Central memory CD8-positive, alpha-beta T cell (primary cell): ENCODE measurements at regions not wholly inside any gene's neighbourhood (a gene's known extent, or its start where the extent isn't known, plus 50 kb on each side); places are given as distances from the start of the nearest gene placed in this dataset.

Experiments used
- ATAC-seq: fragments of 150-1000 bp; cut with Tn5 transposase; replicated peaks from 2 replicates; pipeline ENCODE4 v1.10.0; 2022; ENCODE audit warnings: mild to moderate bottlenecking, moderate FRiP score, moderate number of reproducible peaks; ENCODE audit not compliant: poor library complexity, severe bottlenecking; ENCODE audit errors: extremely low read depth
- DNase-seq, 2 donors: peaks; one replicate each; pipeline ENCODE4 v3.0.0; 2021; ENCODE audit warnings: low spot score in 2 of 2
- H3K27ac Mint-ChIP-seq: one replicate; pipeline ENCODE4 v1.8.0; 2022; ENCODE audit warnings: low read depth, mild to moderate bottlenecking, moderate library complexity, mixed read lengths
- H3K27me3 Mint-ChIP-seq: one replicate; pipeline ENCODE4 v1.8.0; 2022; ENCODE audit warnings: mixed read lengths
- H3K36me3 Mint-ChIP-seq: one replicate; pipeline ENCODE4 v1.8.0; 2022; ENCODE audit warnings: mild to moderate bottlenecking, moderate library complexity, mixed read lengths; ENCODE audit not compliant: insufficient read depth
- H3K4me1 Mint-ChIP-seq: one replicate; pipeline ENCODE4 v1.8.0; 2022; ENCODE audit warnings: mixed read lengths
- H3K4me3 Mint-ChIP-seq: one replicate; pipeline ENCODE4 v1.8.0; 2022; ENCODE audit warnings: mild to moderate bottlenecking, moderate library complexity, mixed read lengths
- H3K9me3 Mint-ChIP-seq: one replicate; pipeline ENCODE4 v1.8.0; 2022; ENCODE audit warnings: mixed read lengths

GRCh38 chr13:34815526-34815925 lies 126.5 kb upstream of the NBEA start:
- DNase-seq (no peak), ATAC-seq (no peak)
- H3K4me3 Mint-ChIP-seq = no peak overlapping the region
- H3K4me1 Mint-ChIP-seq = no peaks in the 10 kb centered on the region
- no peak overlapping the region for H3K27ac Mint-ChIP-seq
- no peaks in the 10 kb centered on the region for H3K27me3 Mint-ChIP-seq
- H3K36me3 Mint-ChIP-seq = no peaks in the 10 kb centered on the region
- peaks cover 32% of the 10 kb centered on the region for H3K9me3 Mint-ChIP-seq

- no peaks in the 10 kb centered on the region for H3K4me1 Mint-ChIP-seq
- no peaks in the 10 kb centered on the region for H3K27me3 Mint-ChIP-seq
- H3K27ac Mint-ChIP-seq = no peak overlapping the region
- DNase-seq (no peak), ATAC-seq (no peak)
- H3K9me3 Mint-ChIP-seq = peaks cover 32% of the 10 kb centered on the region
- no peak overlapping the region for H3K4me3 Mint-ChIP-seq
- H3K36me3 Mint-ChIP-seq = no peaks in the 10 kb centered on the region
These were observed 125.7 kb upstream of the NBEA start for GRCh38 chr13:34816245-34816884.

- no peaks in the 10 kb centered on the region for H3K4me1 Mint-ChIP-seq
- H3K27me3 Mint-ChIP-seq = no peaks in the 10 kb centered on the region
- no peak for DNase-seq
- no peaks in the 10 kb centered on the region for H3K36me3 Mint-ChIP-seq
- H3K27ac Mint-ChIP-seq = no peak overlapping the region
- peaks cover 28% of the 10 kb centered on the region for H3K9me3 Mint-ChIP-seq
- no peak overlapping the region for H3K4me3 Mint-ChIP-seq
- ATAC-seq = no peak
These were observed 125.0 kb upstream of the NBEA start for GRCh38 chr13:34816908-34817665.

- no peak for DNase-seq
- H3K4me3 Mint-ChIP-seq = no peak overlapping the region
- H3K27ac Mint-ChIP-seq = no peak overlapping the region
These were observed 119.4 kb upstream of the NBEA start for GRCh38 chr13:34822650-34823049.

GRCh38 chr13:34826432-34826831 lies 115.6 kb upstream of the NBEA start:
- DNase-seq (no peak), ATAC-seq (no peak)
- Mint-ChIP-seq H3K4me1 (no peaks in the 10 kb centered on the region), H3K4me3 (no peak overlapping the region), H3K27ac (no peak overlapping the region), H3K9me3 (peaks cover 35% of the 10 kb centered on the region), H3K36me3 (no peaks in the 10 kb centered on the region), H3K27me3 (no peaks in the 10 kb centered on the region)

More at GRCh38 chr13:34822650-34823049, 119.4 kb upstream of the NBEA start:
- Mint-ChIP-seq H3K36me3 (no peaks in the 10 kb centered on the region), H3K4me1 (no peaks in the 10 kb centered on the region), H3K9me3 (peaks cover 36% of the 10 kb centered on the region), H3K27me3 (no peaks in the 10 kb centered on the region)
- no peak for ATAC-seq

GRCh38 chr13:34833562-34834182 lies 108.4 kb upstream of the NBEA start:
- Mint-ChIP-seq H3K27ac (no peak overlapping the region), H3K36me3 (no peaks in the 10 kb centered on the region), H3K4me1 (no peaks in the 10 kb centered on the region), H3K4me3 (no peak overlapping the region), H3K27me3 (no peaks in the 10 kb centered on the region), H3K9me3 (peaks cover 31% of the 10 kb centered on the region)
- DNase-seq (no peak), ATAC-seq (no peak)

- ATAC-seq = no peak
- Mint-ChIP-seq H3K4me3 (no peak overlapping the region), H3K36me3 (no peaks in the 10 kb centered on the region), H3K9me3 (peaks cover 28% of the 10 kb centered on the region), H3K4me1 (no peaks in the 10 kb centered on the region), H3K27ac (no peak overlapping the region), H3K27me3 (no peaks in the 10 kb centered on the region)
- DNase-seq = no peak
These were observed 99.6 kb upstream of the NBEA start for GRCh38 chr13:34842466-34842865.

GRCh38 chr13:34847766-34848165 lies 94.3 kb upstream of the NBEA start:
- no peak overlapping the region for H3K27ac Mint-ChIP-seq
- no peaks in the 10 kb centered on the region for H3K36me3 Mint-ChIP-seq
- H3K27me3 Mint-ChIP-seq = no peaks in the 10 kb centered on the region
- ATAC-seq (no peak), DNase-seq (no peak)
- H3K4me1 Mint-ChIP-seq = no peaks in the 10 kb centered on the region
- no peak overlapping the region for H3K4me3 Mint-ChIP-seq
- H3K9me3 Mint-ChIP-seq = peaks cover 20% of the 10 kb centered on the region

- H3K36me3 Mint-ChIP-seq = peaks cover 2% of the 10 kb centered on the region
- no peaks in the 10 kb centered on the region for H3K4me1 Mint-ChIP-seq
- DNase-seq = no peak
- no peak overlapping the region for H3K4me3 Mint-ChIP-seq
- no peak overlapping the region for H3K27ac Mint-ChIP-seq
- H3K9me3 Mint-ChIP-seq = peaks cover 20% of the 10 kb centered on the region
- no peak for ATAC-seq
- H3K27me3 Mint-ChIP-seq = no peaks in the 10 kb centered on the region
These were observed 92.7 kb upstream of the NBEA start for GRCh38 chr13:34849406-34849805.

- Mint-ChIP-seq H3K4me1 (no peaks in the 10 kb centered on the region), H3K4me3 (no peak overlapping the region), H3K27me3 (no peaks in the 10 kb centered on the region), H3K27ac (no peak overlapping the region), H3K36me3 (peaks cover 2% of the 10 kb centered on the region), H3K9me3 (peaks cover 4% of the 10 kb centered on the region)
- no peak for DNase-seq
- no peak for ATAC-seq
These were observed 88.9 kb upstream of the NBEA start for GRCh38 chr13:34853161-34853560.

- Mint-ChIP-seq H3K4me3 (no peak overlapping the region), H3K4me1 (no peaks in the 10 kb centered on the region), H3K36me3 (peaks cover 2% of the 10 kb centered on the region), H3K27me3 (no peaks in the 10 kb centered on the region), H3K27ac (no peak overlapping the region), H3K9me3 (no peaks in the 10 kb centered on the region)
- ATAC-seq (no peak), DNase-seq (no peak)
These were observed 84.3 kb upstream of the NBEA start for GRCh38 chr13:34857558-34858325.

GRCh38 chr13:34862311-34862710 lies 79.8 kb upstream of the NBEA start:
- ATAC-seq = no peak
- H3K27ac Mint-ChIP-seq = no peak overlapping the region
- no peaks in the 10 kb centered on the region for H3K4me1 Mint-ChIP-seq
- DNase-seq = no peak
- no peaks in the 10 kb centered on the region for H3K36me3 Mint-ChIP-seq
- no peaks in the 10 kb centered on the region for H3K27me3 Mint-ChIP-seq
- H3K9me3 Mint-ChIP-seq = no peaks in the 10 kb centered on the region
- no peak overlapping the region for H3K4me3 Mint-ChIP-seq
